H9 (cell line): ENCODE measurements at regions not wholly inside any gene's neighbourhood (a gene's known extent, or its start where the extent isn't known, plus 50 kb on each side); places are given as distances from the start of the nearest gene placed in this dataset.
"Not testable (repeated sequence)": the region's sequence is repeated elsewhere in the genome, so short reads cannot be mapped to it uniquely, and the experiment has no call there.

ENCODE experiments used
- DNase-seq: peaks from one replicate; pipeline ENCODE4 v3.0.0-alpha.2; 2017
- H2AFZ ChIP-seq: one replicate; pipeline ENCODE4 v1.6.1; 2013; ENCODE audit warnings: mild to moderate bottlenecking, low read length, control low read depth, moderate library complexity
- H2AK5ac ChIP-seq: 2 replicates; pipeline ENCODE4 v1.6.1; 2013; ENCODE audit warnings: low read length, control low read depth, mixed read lengths; ENCODE audit not compliant: insufficient read length
- H2BK120ac ChIP-seq: one replicate; pipeline ENCODE4 v1.6.1; 2013; ENCODE audit warnings: low read depth, mild to moderate bottlenecking, low read length, control low read depth, inconsistent platforms; ENCODE audit not compliant: poor library complexity, severe bottlenecking
- H2BK12ac ChIP-seq: 2 replicates; pipeline ENCODE4 v1.6.1; 2013; ENCODE audit warnings: low read length, control low read depth, mixed read lengths, low read depth; ENCODE audit not compliant: insufficient read length
- H2BK15ac ChIP-seq: 2 replicates; pipeline ENCODE4 v1.6.1; 2013; ENCODE audit warnings: low read depth, low read length, control low read depth
- H2BK20ac ChIP-seq: one replicate; pipeline ENCODE4 v1.6.1; 2013; ENCODE audit warnings: low read depth, mild to moderate bottlenecking, low read length, control low read depth, inconsistent platforms; ENCODE audit not compliant: poor library complexity, severe bottlenecking
- H2BK5ac ChIP-seq: 2 replicates; pipeline ENCODE4 v1.6.1; 2013; ENCODE audit warnings: low read length, control low read depth, mixed read lengths; ENCODE audit not compliant: insufficient read length
- H3K14ac ChIP-seq: 2 replicates; pipeline ENCODE4 v1.6.1; 2013; ENCODE audit warnings: low read length, control low read depth; ENCODE audit not compliant: insufficient read depth
- H3K18ac ChIP-seq: 2 replicates; pipeline ENCODE4 v1.6.1; 2013; ENCODE audit warnings: low read depth, mild to moderate bottlenecking, mixed read lengths, low read length, control low read depth; ENCODE audit not compliant: insufficient read length
- H3K23ac ChIP-seq: 2 replicates; pipeline ENCODE4 v1.6.1; 2013; ENCODE audit warnings: low read length, control low read depth, mixed read lengths, low read depth; ENCODE audit not compliant: insufficient read length
- H3K23me2 ChIP-seq: 2 replicates; pipeline ENCODE4 v1.6.1; 2013; ENCODE audit warnings: low read depth, mild to moderate bottlenecking, mixed read lengths, low read length, control low read depth; ENCODE audit not compliant: insufficient read length, poor library complexity, severe bottlenecking
- H3K27ac ChIP-seq: 2 replicates; pipeline ENCODE4 v1.5.1; 2013; ENCODE audit warnings: low read length, control low read depth, mixed read lengths, low read depth; ENCODE audit not compliant: insufficient read length
- H3K27me3 ChIP-seq: 2 replicates; pipeline ENCODE4 v1.6.1; 2013; ENCODE audit warnings: low read length, control low read depth, inconsistent platforms; ENCODE audit not compliant: insufficient read depth
- H3K4ac ChIP-seq: 2 replicates; pipeline ENCODE4 v1.6.1; 2013; ENCODE audit warnings: low read depth, mild to moderate bottlenecking, control low read depth, inconsistent platforms, low read length, moderate library complexity
- H3K4me1 ChIP-seq: 2 replicates; pipeline ENCODE4 v1.6.1; 2013; ENCODE audit warnings: low read length, control low read depth, inconsistent platforms; ENCODE audit not compliant: insufficient read depth
- H3K4me2 ChIP-seq: 2 replicates; pipeline ENCODE4 v1.6.1; 2013; ENCODE audit warnings: low read length, control low read depth, mixed read lengths; ENCODE audit not compliant: insufficient read length, insufficient read depth
- H3K56ac ChIP-seq: 2 replicates; pipeline ENCODE4 v1.6.1; 2013; ENCODE audit warnings: low read depth, mild to moderate bottlenecking, mixed read lengths, low read length, control low read depth; ENCODE audit not compliant: insufficient read length
- H3K79me1 ChIP-seq: 2 replicates; pipeline ENCODE4 v1.6.1; 2013; ENCODE audit warnings: low read depth, mild to moderate bottlenecking, moderate library complexity, low read length, control low read depth, inconsistent platforms; ENCODE audit not compliant: insufficient read depth, poor library complexity, severe bottlenecking
- H3K79me2 ChIP-seq: 2 replicates; pipeline ENCODE4 v1.6.1; 2013; ENCODE audit warnings: low read length, control low read depth, inconsistent platforms; ENCODE audit not compliant: insufficient read depth
- H3K9ac ChIP-seq: 2 replicates; pipeline ENCODE4 v1.6.1; 2013; ENCODE audit warnings: low read length, control low read depth, mixed read lengths; ENCODE audit not compliant: insufficient read length; ENCODE audit errors: extremely low read depth
- H3K9me3 ChIP-seq: one replicate; pipeline ENCODE4 v1.6.1; 2013; ENCODE audit warnings: low read depth, low read length, inconsistent platforms; ENCODE audit not compliant: control insufficient read depth
- H3T11ph ChIP-seq: one replicate; pipeline ENCODE4 v1.6.1; 2013; ENCODE audit warnings: mild to moderate bottlenecking, low read length, control low read depth, inconsistent platforms
- H4K20me1 ChIP-seq: one replicate; pipeline ENCODE4 v1.6.1; 2013; ENCODE audit not compliant: control insufficient read depth, insufficient read length, insufficient read depth
- H4K5ac ChIP-seq: 2 replicates; pipeline ENCODE4 v1.6.1; 2013; ENCODE audit warnings: low read depth, mild to moderate bottlenecking, mixed read lengths, low read length, control low read depth; ENCODE audit not compliant: insufficient read length
- H4K8ac ChIP-seq: replicated peaks from 2 replicates; pipeline ENCODE4 v1.6.1; 2013; ENCODE audit warnings: low read length, control low read depth, mixed read lengths, low read depth; ENCODE audit not compliant: insufficient read length
- H4K91ac ChIP-seq: 2 replicates; pipeline ENCODE4 v1.6.1; 2013; ENCODE audit warnings: low read depth, mild to moderate bottlenecking, moderate library complexity, mixed read lengths, low read length, control low read depth; ENCODE audit not compliant: insufficient read length
- H3K27ac Mint-ChIP-seq, 3 experiments: 2 replicates in 2 of 3; 3 replicates in 1 of 3; pipeline ENCODE4 v1.8.0; 2020 to 2021; ENCODE audit warnings: mixed read lengths in 3 of 3, mild to moderate bottlenecking in 1 of 3, moderate library complexity in 1 of 3
- H3K27me3 Mint-ChIP-seq: 2 replicates; pipeline ENCODE4 v1.8.0; 2021; ENCODE audit warnings: low read depth, mild to moderate bottlenecking, moderate library complexity, mixed read lengths
- H3K36me3 Mint-ChIP-seq, 3 experiments: 2 replicates in 2 of 3; 3 replicates in 1 of 3; pipeline ENCODE4 v1.8.0; 2020 to 2021; ENCODE audit warnings: low read depth in 3 of 3, mixed read lengths in 3 of 3; ENCODE audit not compliant: insufficient read depth in 1 of 3
- H3K4me1 Mint-ChIP-seq, 2 experiments: 2 replicates each; pipeline ENCODE4 v1.8.0; 2020; ENCODE audit warnings: mixed read lengths in 2 of 2
- H3K4me3 Mint-ChIP-seq, 2 experiments: 2 replicates in 1 of 2; 3 replicates in 1 of 2; pipeline ENCODE4 v1.8.0; 2020 to 2021; ENCODE audit warnings: mild to moderate bottlenecking in 2 of 2, mixed read lengths in 2 of 2, moderate library complexity in 1 of 2
- H3K9me3 Mint-ChIP-seq, 2 experiments: 2 replicates in 1 of 2; 3 replicates in 1 of 2; pipeline ENCODE4 v1.8.0; 2020; ENCODE audit warnings: mild to moderate bottlenecking in 2 of 2, mixed read lengths in 2 of 2, moderate library complexity in 1 of 2
- WGBS: extraction: QIAGEN DNeasy Blood & Tissue Kit; methylation state at CpG from one replicate; pipeline ENCODE4 v1.1.7; 2013; ENCODE audit warnings: missing lambda C conversion rate, low lambda C conversion rate, mixed read lengths; ENCODE audit not compliant: insufficient read length; ENCODE audit errors: extremely low coverage; 5-methylcytosine and 5-hydroxymethylcytosine counted together

DNA sequence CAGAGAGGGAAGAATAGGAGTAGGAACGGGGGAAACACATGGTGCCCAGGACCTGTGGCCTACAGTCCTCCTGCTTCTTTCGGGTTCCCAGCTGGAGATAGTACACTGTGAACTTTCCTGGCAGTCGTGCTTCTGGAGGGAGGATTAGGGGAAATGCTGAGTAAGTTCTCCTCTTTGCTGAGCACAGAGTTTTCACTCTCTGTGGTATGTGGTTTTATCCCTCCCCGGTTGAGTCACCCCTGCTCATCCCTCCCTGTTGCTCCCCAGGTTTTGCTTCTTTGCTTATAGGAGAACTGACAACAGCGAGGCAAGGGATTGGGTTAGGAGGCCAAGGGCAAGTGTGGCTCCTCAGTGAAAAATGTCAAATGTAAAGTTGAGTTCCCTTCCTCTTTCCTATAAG, 122.9 kb downstream of the OR4M2 start:
- H3K4me2 ChIP-seq, H3K27ac ChIP-seq, H3K18ac ChIP-seq, H2BK12ac ChIP-seq, H3K9me3 ChIP-seq, H2BK120ac ChIP-seq, H3K27me3 Mint-ChIP-seq, H3K23ac ChIP-seq, H3K4me1 ChIP-seq, H3K36me3 Mint-ChIP-seq, H3K9ac ChIP-seq, DNase-seq, H3K27ac Mint-ChIP-seq, H3K79me2 ChIP-seq, H2BK20ac ChIP-seq, H3K56ac ChIP-seq, H2AK5ac ChIP-seq, H3K9me3 Mint-ChIP-seq, H3K4me3 Mint-ChIP-seq, H3K14ac ChIP-seq, H4K20me1 ChIP-seq, H3K79me1 ChIP-seq, H3T11ph ChIP-seq, H4K91ac ChIP-seq, H3K23me2 ChIP-seq, H2BK15ac ChIP-seq, H3K4me1 Mint-ChIP-seq, H2BK5ac ChIP-seq, H3K4ac ChIP-seq, H3K27me3 ChIP-seq, H2AFZ ChIP-seq, H4K8ac ChIP-seq, H4K5ac ChIP-seq: not testable (repeated sequence)
- WGBS, result no CpG with 5 or more reads among the region's 5 CpGs

- H3K9me3 ChIP-seq, H3T11ph ChIP-seq, H4K8ac ChIP-seq, H2BK20ac ChIP-seq, H2AK5ac ChIP-seq, H2BK15ac ChIP-seq, H2BK5ac ChIP-seq, H3K23me2 ChIP-seq, H2BK120ac ChIP-seq, H3K79me1 ChIP-seq, H3K18ac ChIP-seq, H3K27me3 Mint-ChIP-seq, H3K27ac ChIP-seq, H3K4me2 ChIP-seq, H3K23ac ChIP-seq, H3K56ac ChIP-seq, H3K4me3 Mint-ChIP-seq, H4K91ac ChIP-seq, DNase-seq, H4K20me1 ChIP-seq, H3K9ac ChIP-seq, H3K4ac ChIP-seq, H3K4me1 Mint-ChIP-seq, H3K79me2 ChIP-seq, H2BK12ac ChIP-seq, H2AFZ ChIP-seq, H3K27me3 ChIP-seq, H3K14ac ChIP-seq, H3K27ac Mint-ChIP-seq, H3K4me1 ChIP-seq, H3K36me3 Mint-ChIP-seq, H3K9me3 Mint-ChIP-seq, H4K5ac ChIP-seq: not testable (repeated sequence)
- no CpG with 5 or more reads among the region's 3 CpGs for WGBS
These were observed 128.8 kb downstream of the OR4M2 start for GRCh38 chr15:22209086-22209485.
